ENCODE measurements at regions not wholly inside any gene's neighbourhood (a gene's known extent, or its start where the extent isn't known, plus 50 kb on each side); places are given as distances from the start of the nearest gene placed in this dataset.

- no peak for ATAC-seq (ENCODE audit: low read depth in 2 of 2)
- no peak overlapping the region for H3K4me3 ChIP-seq (ENCODE audit: low read depth, low read length)
- H3K27me3 ChIP-seq (ENCODE audit: control insufficient read depth, insufficient read depth, low read length) = no peaks in the 10 kb centered on the region
- Mint-ChIP-seq H3K36me3 (no peaks in the 10 kb centered on the region), H3K4me3 (no peak overlapping the region), H3K27me3 (no peaks in the 10 kb centered on the region), H3K9me3 (peaks cover 0 to 2% (median 0%) of the 10 kb centered on the region in 7 donors), H3K27ac (no peak overlapping the region), H3K4me1 (peaks cover 0 to 12% (median 6%) of the 10 kb centered on the region in 4 donors)
- no peaks in the 10 kb centered on the region for H3K36me3 ChIP-seq (ENCODE audit: control insufficient read depth, insufficient read depth, low read length)
- no peaks in the 10 kb centered on the region for H3K4me1 ChIP-seq (ENCODE audit: control insufficient read depth, insufficient read depth, low read length, poor library complexity, severe bottlenecking)
- no peak overlapping the region for H3K27ac ChIP-seq (ENCODE audit: insufficient read depth, low read length, poor library complexity, severe bottlenecking)
- no peaks in the 10 kb centered on the region for H3K9me3 ChIP-seq (ENCODE audit: control insufficient read depth in 2 of 2, low read length in 2 of 2)
- DNase-seq = no peak
Observed at GRCh38 chr12:91885851-91886731, 259.6 kb downstream of the BTG1 start.

- H3K4me1 Mint-ChIP-seq = peaks cover 16 to 24% (median 18%) of the 10 kb centered on the region in 4 donors
- no peaks in the 10 kb centered on the region for H3K36me3 Mint-ChIP-seq
- DNase-seq (no peak), ATAC-seq (ENCODE audit: low read depth in 2 of 2) (no peak)
- Histone ChIP-seq H3K27me3 (ENCODE audit: control insufficient read depth, insufficient read depth, low read length) (no peaks in the 10 kb centered on the region), H3K4me3 (ENCODE audit: low read depth, low read length) (no peak overlapping the region), H3K9me3 (ENCODE audit: control insufficient read depth in 2 of 2, low read length in 2 of 2) (no peaks in the 10 kb centered on the region), H3K27ac (ENCODE audit: insufficient read depth, low read length, poor library complexity, severe bottlenecking) (no peak overlapping the region), H3K4me1 (ENCODE audit: control insufficient read depth, insufficient read depth, low read length, poor library complexity, severe bottlenecking) (peaks cover 14% of the 10 kb centered on the region), H3K36me3 (ENCODE audit: control insufficient read depth, insufficient read depth, low read length) (no peaks in the 10 kb centered on the region)
- H3K27ac Mint-ChIP-seq = no peak overlapping the region
- H3K4me3 Mint-ChIP-seq = no peak overlapping the region
- peaks cover 0 to 2% (median 0%) of the 10 kb centered on the region in 7 donors for H3K9me3 Mint-ChIP-seq
- no peaks in the 10 kb centered on the region for H3K27me3 Mint-ChIP-seq
Observed at GRCh38 chr12:91884230-91884629, 261.4 kb downstream of the BTG1 start.

- H3K27ac ChIP-seq (ENCODE audit: insufficient read depth, low read length, poor library complexity, severe bottlenecking) = no peak overlapping the region
- ATAC-seq (ENCODE audit: low read depth in 2 of 2) (no peak), DNase-seq (no peak)
- H3K9me3 Mint-ChIP-seq = peaks cover 0 to 2% (median 0%) of the 10 kb centered on the region in 7 donors
- H3K4me1 Mint-ChIP-seq = peaks cover 16 to 28% (median 19%) of the 10 kb centered on the region in 4 donors
- no peak overlapping the region for H3K27ac Mint-ChIP-seq
- no peaks in the 10 kb centered on the region for H3K36me3 ChIP-seq (ENCODE audit: control insufficient read depth, insufficient read depth, low read length)
- no peak overlapping the region for H3K4me3 ChIP-seq (ENCODE audit: low read depth, low read length)
- H3K27me3 Mint-ChIP-seq = no peaks in the 10 kb centered on the region
- no peaks in the 10 kb centered on the region for H3K36me3 Mint-ChIP-seq
- no peak overlapping the region for H3K4me3 Mint-ChIP-seq
- no peaks in the 10 kb centered on the region for H3K9me3 ChIP-seq (ENCODE audit: control insufficient read depth in 2 of 2, low read length in 2 of 2)
- H3K27me3 ChIP-seq (ENCODE audit: control insufficient read depth, insufficient read depth, low read length) = no peaks in the 10 kb centered on the region
- peaks cover 18% of the 10 kb centered on the region for H3K4me1 ChIP-seq (ENCODE audit: control insufficient read depth, insufficient read depth, low read length, poor library complexity, severe bottlenecking)
Observed at GRCh38 chr12:91883811-91884210, 261.8 kb downstream of the BTG1 start.

GRCh38 chr12:91882910-91883309 is 262.7 kb downstream of the BTG1 start:
- Histone ChIP-seq H3K4me1 (ENCODE audit: control insufficient read depth, insufficient read depth, low read length, poor library complexity, severe bottlenecking) (peaks cover 25% of the 10 kb centered on the region), H3K36me3 (ENCODE audit: control insufficient read depth, insufficient read depth, low read length) (no peaks in the 10 kb centered on the region), H3K4me3 (ENCODE audit: low read depth, low read length) (no peak overlapping the region), H3K9me3 (ENCODE audit: control insufficient read depth in 2 of 2, low read length in 2 of 2) (no peaks in the 10 kb centered on the region), H3K27ac (ENCODE audit: insufficient read depth, low read length, poor library complexity, severe bottlenecking) (no peak overlapping the region), H3K27me3 (ENCODE audit: control insufficient read depth, insufficient read depth, low read length) (no peaks in the 10 kb centered on the region)
- Mint-ChIP-seq H3K4me1 (peaks cover 16 to 33% (median 22%) of the 10 kb centered on the region in 4 donors), H3K27me3 (no peaks in the 10 kb centered on the region), H3K4me3 (peak overlapping the region in 1 of 4 donors; percentile 12), H3K9me3 (peaks cover 0 to 2% (median 0%) of the 10 kb centered on the region in 7 donors), H3K27ac (no peak overlapping the region), H3K36me3 (no peaks in the 10 kb centered on the region)
- DNase-seq (no peak), ATAC-seq (ENCODE audit: low read depth in 2 of 2) (no peak)

- H3K9me3 Mint-ChIP-seq = peaks cover 0 to 6% (median 0%) of the 10 kb centered on the region in 7 donors
- no peak overlapping the region for H3K27ac ChIP-seq (ENCODE audit: insufficient read depth, low read length, poor library complexity, severe bottlenecking)
- ATAC-seq (ENCODE audit: low read depth in 2 of 2) (no peak), DNase-seq (no peak)
- H3K4me1 Mint-ChIP-seq = peaks cover 29 to 55% (median 43%) of the 10 kb centered on the region in 4 donors
- H3K27me3 ChIP-seq (ENCODE audit: control insufficient read depth, insufficient read depth, low read length) = no peaks in the 10 kb centered on the region
- H3K36me3 ChIP-seq (ENCODE audit: control insufficient read depth, insufficient read depth, low read length) = no peaks in the 10 kb centered on the region
- H3K9me3 ChIP-seq (ENCODE audit: control insufficient read depth in 2 of 2, low read length in 2 of 2) = no peaks in the 10 kb centered on the region
- no peaks in the 10 kb centered on the region for H3K27me3 Mint-ChIP-seq
- H3K4me3 ChIP-seq (ENCODE audit: low read depth, low read length) = no peak overlapping the region
- peaks cover under 1% of the 10 kb centered on the region for H3K36me3 Mint-ChIP-seq
- peaks cover 43% of the 10 kb centered on the region for H3K4me1 ChIP-seq (ENCODE audit: control insufficient read depth, insufficient read depth, low read length, poor library complexity, severe bottlenecking)
- peak overlapping the region in 1 of 4 donors; percentile 50 for H3K4me3 Mint-ChIP-seq
- H3K27ac Mint-ChIP-seq = peak overlapping the region; percentile 83 to 89 (median 86)
Observed at GRCh38 chr12:91880528-91880927, 265.1 kb downstream of the BTG1 start.

GRCh38 chr12:91877456-91878235 is 268.0 kb downstream of the BTG1 start:
- DNase-seq (peak; percentile 24 to 53 (median 39)), ATAC-seq (ENCODE audit: low read depth in 2 of 2) (no peak)
- H3K9me3 ChIP-seq (ENCODE audit: control insufficient read depth in 2 of 2, low read length in 2 of 2) = no peaks in the 10 kb centered on the region
- Mint-ChIP-seq H3K36me3 (peaks cover 5% of the 10 kb centered on the region), H3K27me3 (no peaks in the 10 kb centered on the region), H3K9me3 (peaks cover 0 to 8% (median 1%) of the 10 kb centered on the region in 7 donors), H3K27ac (peak overlapping the region; percentile 99 to 100 (median 100)), H3K4me3 (peak overlapping the region; percentile 82 to 93 (median 87)), H3K4me1 (peaks cover 46 to 81% (median 60%) of the 10 kb centered on the region in 4 donors)
- peak overlapping the region; percentile 97 for H3K27ac ChIP-seq (ENCODE audit: insufficient read depth, low read length, poor library complexity, severe bottlenecking)
- H3K4me1 ChIP-seq (ENCODE audit: control insufficient read depth, insufficient read depth, low read length, poor library complexity, severe bottlenecking) = peaks cover 43% of the 10 kb centered on the region
- H3K4me3 ChIP-seq (ENCODE audit: low read depth, low read length) = peak overlapping the region; percentile 80
- H3K27me3 ChIP-seq (ENCODE audit: control insufficient read depth, insufficient read depth, low read length) = no peaks in the 10 kb centered on the region
- H3K36me3 ChIP-seq (ENCODE audit: control insufficient read depth, insufficient read depth, low read length) = no peaks in the 10 kb centered on the region

- peaks cover 5% of the 10 kb centered on the region for H3K36me3 Mint-ChIP-seq
- ATAC-seq (ENCODE audit: low read depth in 2 of 2) (peak; percentile 97 to 98), DNase-seq (peak; percentile 80 to 97 (median 91))
- Histone ChIP-seq H3K27ac (ENCODE audit: insufficient read depth, low read length, poor library complexity, severe bottlenecking) (peak overlapping the region; percentile 97), H3K27me3 (ENCODE audit: control insufficient read depth, insufficient read depth, low read length) (no peaks in the 10 kb centered on the region), H3K36me3 (ENCODE audit: control insufficient read depth, insufficient read depth, low read length) (no peaks in the 10 kb centered on the region), H3K4me3 (ENCODE audit: low read depth, low read length) (peak overlapping the region; percentile 80), H3K4me1 (ENCODE audit: control insufficient read depth, insufficient read depth, low read length, poor library complexity, severe bottlenecking) (peaks cover 43% of the 10 kb centered on the region), H3K9me3 (ENCODE audit: control insufficient read depth in 2 of 2, low read length in 2 of 2) (no peaks in the 10 kb centered on the region)
- H3K9me3 Mint-ChIP-seq = peaks cover 0 to 8% (median 1%) of the 10 kb centered on the region in 7 donors
- peak overlapping the region; percentile 82 to 93 (median 87) for H3K4me3 Mint-ChIP-seq
- peak overlapping the region; percentile 99 to 100 (median 100) for H3K27ac Mint-ChIP-seq
- peaks cover 46 to 85% (median 62%) of the 10 kb centered on the region in 4 donors for H3K4me1 Mint-ChIP-seq
- no peaks in the 10 kb centered on the region for H3K27me3 Mint-ChIP-seq
Observed at GRCh38 chr12:91877022-91877421, 268.6 kb downstream of the BTG1 start.
